Neural cell (in vitro differentiated cells): ENCODE measurements at regions not wholly inside any gene's neighbourhood (a gene's known extent, or its start where the extent isn't known, plus 50 kb on each side); places are given as distances from the start of the nearest gene placed in this dataset.

Experiments
- H2AFZ ChIP-seq: fragments of 200-600, 300-800 bp; sonication (generic), shearing (Covaris generic); 2 replicates; pipeline ENCODE4 v1.6.0; 2014; ENCODE audit warnings: low read depth, mild to moderate bottlenecking, antibody characterized with exemption, low read length, moderate library complexity
- H3F3A ChIP-seq: fragments of 200-600 bp; shearing (Covaris generic); 2 replicates; pipeline ENCODE4 v1.6.1; 2016; ENCODE audit warnings: mild to moderate bottlenecking, moderate library complexity, mixed read lengths, antibody characterized with exemption, low read length; ENCODE audit not compliant: insufficient read depth, poor library complexity, severe bottlenecking
- H3K27ac ChIP-seq: fragments of 200-600, 300-800 bp; sonication (generic), shearing (Covaris generic); 2 replicates; pipeline ENCODE4 v1.5.1; 2014; ENCODE audit warnings: mild to moderate bottlenecking, low read length, moderate library complexity
- H3K27me3 ChIP-seq: fragments of 300-800, 200-600 bp; sonication (generic), shearing (Covaris generic); 2 replicates; pipeline ENCODE4 v1.6.0; 2014; ENCODE audit warnings: mild to moderate bottlenecking, low read depth, low read length, moderate library complexity; ENCODE audit not compliant: insufficient read depth
- H3K36me3 ChIP-seq: fragments of 300-800, 200-600 bp; sonication (generic), shearing (Covaris generic); 2 replicates; pipeline ENCODE4 v1.5.1; 2014; ENCODE audit warnings: mild to moderate bottlenecking, antibody characterized with exemption, low read length, moderate library complexity; ENCODE audit not compliant: insufficient read depth
- H3K4me2 ChIP-seq: fragments of 300-800, 200-600 bp; sonication (generic), shearing (Covaris generic); 2 replicates; pipeline ENCODE4 v1.6.0; 2014; ENCODE audit warnings: mild to moderate bottlenecking, low read length
- H3K4me3 ChIP-seq: fragments of 300-800, 200-600 bp; sonication (generic), shearing (Covaris generic); 2 replicates; pipeline ENCODE4 v1.5.1; 2014; ENCODE audit warnings: mild to moderate bottlenecking, low read length, moderate library complexity
- H3K79me2 ChIP-seq: fragments of 200-600 bp; shearing (Covaris generic); replicated peaks from 2 replicates; pipeline ENCODE4 v1.6.0; 2014; ENCODE audit warnings: mild to moderate bottlenecking, low read length, moderate library complexity; ENCODE audit not compliant: insufficient read depth
- H3K9ac ChIP-seq: fragments of 300-800, 200-600 bp; sonication (generic), shearing (Covaris generic); 2 replicates; pipeline ENCODE4 v1.6.1; 2016; ENCODE audit warnings: mild to moderate bottlenecking, low read length, mixed read lengths
- H3K9me2 ChIP-seq: fragments of 200-600 bp; shearing (Covaris generic); 2 replicates; pipeline ENCODE4 v1.6.1; 2016; ENCODE audit warnings: mild to moderate bottlenecking, low read length, mixed read lengths; ENCODE audit not compliant: insufficient read depth
- H3K9me3 ChIP-seq: fragments of 200-600, 300-800 bp; sonication (generic), shearing (Covaris generic); 2 replicates; pipeline ENCODE4 v1.6.1; 2016; ENCODE audit warnings: mild to moderate bottlenecking, mixed run types, low read length, moderate library complexity, mixed read lengths
- H4K20me1 ChIP-seq: fragments of 200-600 bp; shearing (Covaris generic); 2 replicates; pipeline ENCODE4 v1.6.1; 2016; ENCODE audit warnings: mild to moderate bottlenecking, mixed run types; ENCODE audit not compliant: insufficient read depth
- EP300 ChIP-seq: fragments of 450-650 bp; conservative IDR thresholded peaks from 2 replicates; pipeline ENCODE4 v1.6.1; 2014; ENCODE audit warnings: antibody characterized with exemption, mild to moderate bottlenecking, moderate library complexity; ENCODE audit not compliant: poor library complexity, severe bottlenecking
- EZH2 ChIP-seq: fragments of 200-600, 300-800 bp; shearing (Covaris generic), sonication (generic); IDR thresholded peaks from 2 replicates; pipeline ENCODE4 v1.6.1; 2014; ENCODE audit warnings: antibody characterized with exemption, low read length, borderline replicate concordance, mild to moderate bottlenecking; ENCODE audit not compliant: insufficient read depth, poor library complexity, severe bottlenecking
- MXI1 ChIP-seq: fragments of 450-650 bp; conservative IDR thresholded peaks from 2 replicates; pipeline ENCODE4 v1.6.1; 2014; ENCODE audit warnings: antibody characterized with exemption, mild to moderate bottlenecking; ENCODE audit not compliant: poor library complexity, severe bottlenecking
- POLR2AphosphoS5 ChIP-seq: IDR thresholded peaks from 2 replicates; pipeline ENCODE4 v1.6.1; 2012
- RAD21 ChIP-seq: fragments of 450-650 bp; conservative IDR thresholded peaks from 2 replicates; pipeline ENCODE4 v1.6.1; 2014; ENCODE audit warnings: antibody characterized with exemption, mild to moderate bottlenecking, moderate library complexity
- REST ChIP-seq: IDR thresholded peaks from 2 replicates; pipeline ENCODE4 v1.6.1; 2012; ENCODE audit warnings: borderline replicate concordance
- SMC3 ChIP-seq: fragments of 450-650 bp; conservative IDR thresholded peaks from 2 replicates; pipeline ENCODE4 v1.6.1; 2014; ENCODE audit warnings: antibody characterized with exemption, mild to moderate bottlenecking, moderate library complexity; ENCODE audit not compliant: poor library complexity
- TAF1 ChIP-seq: IDR thresholded peaks from 2 replicates; pipeline ENCODE4 v1.6.1; 2012; ENCODE audit warnings: low read depth
- TF ChIP-seq, protein P1 (sequence below): fragments of 450-650 bp; IDR thresholded peaks from 2 replicates; pipeline ENCODE4 v1.5.1; 2014; ENCODE audit warnings: antibody characterized with exemption, mild to moderate bottlenecking, moderate library complexity; ENCODE audit not compliant: poor library complexity, severe bottlenecking

DNA sequence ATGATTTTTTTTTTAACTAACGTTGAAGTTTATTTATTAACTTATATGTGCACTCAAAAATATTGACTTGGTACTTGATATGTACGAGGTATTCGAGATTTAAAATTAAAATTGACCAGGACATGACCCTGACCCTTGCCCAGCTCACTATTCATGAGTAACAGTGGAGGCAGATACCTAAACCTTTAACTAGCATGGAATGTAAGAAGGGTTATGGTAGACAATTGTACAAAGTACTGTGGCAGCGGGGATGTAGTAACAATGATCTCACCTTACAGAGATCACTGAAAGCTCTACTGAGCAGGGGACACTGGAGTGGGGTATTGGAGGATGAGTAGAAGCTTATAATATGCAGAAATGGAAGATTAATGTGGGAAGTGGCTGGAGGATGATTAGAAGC, 60.8 kb downstream of the ADRA2A start:
- Histone ChIP-seq H3K79me2 (no peaks in the 10 kb centered on the region), H3K9me2 (no peaks in the 10 kb centered on the region), H3K9me3 (no peaks in the 10 kb centered on the region), H2AFZ (no peak overlapping the region), H4K20me1 (no peaks in the 10 kb centered on the region), H3K27ac (no peak overlapping the region), H3K36me3 (no peaks in the 10 kb centered on the region), H3K4me3 (no peak overlapping the region), H3F3A (no peaks in the 10 kb centered on the region), H3K27me3 (peaks cover 87% of the 10 kb centered on the region), H3K4me2 (no peak overlapping the region), H3K9ac (no peak overlapping the region)
- no peak for TF ChIP-seq EP300
- no peak for TF ChIP-seq POLR2AphosphoS5
- no peak for TF ChIP-seq TAF1
- TF ChIP-seq EZH2: no peak
- no peak for TF ChIP-seq SMC3
- TF ChIP-seq, protein P1, sequence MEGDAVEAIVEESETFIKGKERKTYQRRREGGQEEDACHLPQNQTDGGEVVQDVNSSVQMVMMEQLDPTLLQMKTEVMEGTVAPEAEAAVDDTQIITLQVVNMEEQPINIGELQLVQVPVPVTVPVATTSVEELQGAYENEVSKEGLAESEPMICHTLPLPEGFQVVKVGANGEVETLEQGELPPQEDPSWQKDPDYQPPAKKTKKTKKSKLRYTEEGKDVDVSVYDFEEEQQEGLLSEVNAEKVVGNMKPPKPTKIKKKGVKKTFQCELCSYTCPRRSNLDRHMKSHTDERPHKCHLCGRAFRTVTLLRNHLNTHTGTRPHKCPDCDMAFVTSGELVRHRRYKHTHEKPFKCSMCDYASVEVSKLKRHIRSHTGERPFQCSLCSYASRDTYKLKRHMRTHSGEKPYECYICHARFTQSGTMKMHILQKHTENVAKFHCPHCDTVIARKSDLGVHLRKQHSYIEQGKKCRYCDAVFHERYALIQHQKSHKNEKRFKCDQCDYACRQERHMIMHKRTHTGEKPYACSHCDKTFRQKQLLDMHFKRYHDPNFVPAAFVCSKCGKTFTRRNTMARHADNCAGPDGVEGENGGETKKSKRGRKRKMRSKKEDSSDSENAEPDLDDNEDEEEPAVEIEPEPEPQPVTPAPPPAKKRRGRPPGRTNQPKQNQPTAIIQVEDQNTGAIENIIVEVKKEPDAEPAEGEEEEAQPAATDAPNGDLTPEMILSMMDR: no peak
- TF ChIP-seq REST: no peak
- no peak for TF ChIP-seq RAD21

DNA sequence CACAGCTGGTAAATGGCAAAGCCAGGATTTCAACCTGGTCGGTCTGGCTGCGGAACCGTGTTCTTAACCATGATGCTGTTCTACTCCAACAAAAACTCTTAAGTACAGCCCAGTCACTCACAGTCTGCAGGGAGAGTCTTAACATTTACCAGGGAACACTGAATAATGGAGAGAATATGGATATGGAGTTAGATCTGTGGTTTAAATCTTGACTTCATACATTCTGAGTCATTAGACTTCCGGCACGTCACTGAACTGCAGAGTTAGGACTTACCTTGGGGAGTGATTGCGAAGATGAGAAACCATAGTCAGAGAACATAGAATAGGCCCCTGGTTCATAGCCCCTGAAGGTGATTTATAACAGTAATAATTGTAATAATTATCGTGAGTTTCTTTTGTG, 61.7 kb downstream of the ADRA2A start:
- Histone ChIP-seq H3K36me3 (no peaks in the 10 kb centered on the region), H3K4me3 (no peak overlapping the region), H3K9me3 (no peaks in the 10 kb centered on the region), H3K27ac (no peak overlapping the region), H3K9me2 (no peaks in the 10 kb centered on the region), H4K20me1 (no peaks in the 10 kb centered on the region), H3K79me2 (no peaks in the 10 kb centered on the region), H3K9ac (no peak overlapping the region), H2AFZ (no peak overlapping the region), H3K4me2 (no peak overlapping the region), H3K27me3 (peaks cover 93% of the 10 kb centered on the region), H3F3A (no peaks in the 10 kb centered on the region)
- TF ChIP-seq MXI1: no peak
- TF ChIP-seq SMC3: no peak
- TF ChIP-seq REST: no peak
- no peak for TF ChIP-seq EP300
- TF ChIP-seq, protein P1: no peak
- TF ChIP-seq POLR2AphosphoS5: no peak
- TF ChIP-seq EZH2: no peak
- TF ChIP-seq TAF1: no peak
- TF ChIP-seq RAD21: no peak
